DMS79 (cell line): ENCODE measurements at regions not wholly inside any gene's neighbourhood (a gene's known extent, or its start where the extent isn't known, plus 50 kb on each side); places are given as distances from the start of the nearest gene placed in this dataset.
"Not testable (repeated sequence)": the region's sequence is repeated elsewhere in the genome, so short reads cannot be mapped to it uniquely, and the experiment has no call there.

Source experiments
- DNase-seq: peaks from one replicate; lab custom pipeline; 2025; lab: John Stamatoyannopoulos, UW

GRCh38 chr2:183533021-183533420 lies 408.8 kb downstream of the NUP35 start:
- DNase-seq = no peak

GRCh38 chr2:183536290-183536689 lies 412.0 kb downstream of the NUP35 start:
- DNase-seq = no peak

GRCh38 chr2:183536714-183537113 lies 412.5 kb downstream of the NUP35 start:
- DNase-seq = no peak

- DNase-seq = no peak
These were observed 417.5 kb downstream of the NUP35 start for GRCh38 chr2:183541766-183542165.

- no peak for DNase-seq
These were observed 418.4 kb downstream of the NUP35 start for GRCh38 chr2:183542606-183543005.

GRCh38 chr2:183543222-183543621 lies 419.0 kb downstream of the NUP35 start:
- no peak for DNase-seq

GRCh38 chr2:183543731-183544130 lies 419.5 kb downstream of the NUP35 start:
- DNase-seq = no peak

GRCh38 chr2:183546560-183547350 lies 422.5 kb downstream of the NUP35 start:
- not testable (repeated sequence) for DNase-seq

GRCh38 chr2:183552716-183553115 lies 428.5 kb downstream of the NUP35 start:
- DNase-seq = no peak

GRCh38 chr2:183564726-183565125 lies 440.5 kb downstream of the NUP35 start:
- no peak for DNase-seq

GRCh38 chr2:183575481-183575880 lies 451.2 kb downstream of the NUP35 start:
- DNase-seq = no peak

- DNase-seq = no peak
These were observed 455.4 kb downstream of the NUP35 start for GRCh38 chr2:183579686-183580085.

- DNase-seq = no peak
These were observed 468.0 kb downstream of the NUP35 start for GRCh38 chr2:183592271-183592670.

GRCh38 chr2:183594150-183594549 lies 469.9 kb downstream of the NUP35 start:
- no peak for DNase-seq

- no peak for DNase-seq
These were observed 473.6 kb downstream of the NUP35 start for GRCh38 chr2:183597841-183598240.

GRCh38 chr2:183604065-183604464 lies 479.8 kb downstream of the NUP35 start:
- DNase-seq = no peak

GRCh38 chr2:183605440-183605839 lies 481.2 kb downstream of the NUP35 start:
- DNase-seq = no peak

- no peak for DNase-seq
These were observed 481.9 kb downstream of the NUP35 start for GRCh38 chr2:183606022-183606717.

GRCh38 chr2:183606718-183607085 lies 482.5 kb downstream of the NUP35 start:
- DNase-seq = no peak

GRCh38 chr2:183607995-183608394 lies 483.8 kb downstream of the NUP35 start:
- DNase-seq = no peak

- DNase-seq = no peak
These were observed 484.5 kb downstream of the NUP35 start for GRCh38 chr2:183608747-183609146.

GRCh38 chr2:183610724-183611123 lies 486.5 kb downstream of the NUP35 start:
- no peak for DNase-seq

GRCh38 chr2:183614799-183615435 lies 490.7 kb downstream of the NUP35 start:
- DNase-seq = no peak
